ENCODE measurements at regions not wholly inside any gene's neighbourhood (a gene's known extent, or its start where the extent isn't known, plus 50 kb on each side); places are given as distances from the start of the nearest gene placed in this dataset.

GRCh38 chr2:15702452-15702851 is 110.8 kb downstream of the DDX1 start:
- Histone ChIP-seq H3K27me3 (ENCODE audit: control insufficient read depth, insufficient read depth, low read length) (no peaks in the 10 kb centered on the region), H3K4me1 (ENCODE audit: control insufficient read depth, insufficient read depth, low read length) (no peaks in the 10 kb centered on the region), H3K9me3 (ENCODE audit: control insufficient read depth, insufficient read depth, low read length) (no peaks in the 10 kb centered on the region), H3K9ac (ENCODE audit: low read depth, low read length) (no peak overlapping the region), H3K27ac (ENCODE audit: low read depth, low read length) (no peak overlapping the region), H3K36me3 (ENCODE audit: control insufficient read depth, insufficient read depth, low read length) (no peaks in the 10 kb centered on the region), H3K4me3 (ENCODE audit: low read depth, low read length) (no peak overlapping the region)

GRCh38 chr2:15703365-15703869 is 111.7 kb downstream of the DDX1 start:
- H3K27ac ChIP-seq (ENCODE audit: low read depth, low read length) = no peak overlapping the region
- H3K27me3 ChIP-seq (ENCODE audit: control insufficient read depth, insufficient read depth, low read length) = no peaks in the 10 kb centered on the region

GRCh38 chr2:15704086-15704787 is 112.6 kb downstream of the DDX1 start:
- no peaks in the 10 kb centered on the region for H3K9me3 ChIP-seq (ENCODE audit: control insufficient read depth, insufficient read depth, low read length)
- no peak overlapping the region for H3K4me3 ChIP-seq (ENCODE audit: low read depth, low read length)
- no peaks in the 10 kb centered on the region for H3K36me3 ChIP-seq (ENCODE audit: control insufficient read depth, insufficient read depth, low read length)
- H3K27ac ChIP-seq (ENCODE audit: low read depth, low read length) = no peak overlapping the region
- no peaks in the 10 kb centered on the region for H3K4me1 ChIP-seq (ENCODE audit: control insufficient read depth, insufficient read depth, low read length)
- no peaks in the 10 kb centered on the region for H3K27me3 ChIP-seq (ENCODE audit: control insufficient read depth, insufficient read depth, low read length)
- H3K9ac ChIP-seq (ENCODE audit: low read depth, low read length) = no peak overlapping the region

More at GRCh38 chr2:15703365-15703869, 111.7 kb downstream of the DDX1 start:
- Histone ChIP-seq H3K4me3 (ENCODE audit: low read depth, low read length) (no peak overlapping the region), H3K36me3 (ENCODE audit: control insufficient read depth, insufficient read depth, low read length) (no peaks in the 10 kb centered on the region), H3K4me1 (ENCODE audit: control insufficient read depth, insufficient read depth, low read length) (no peaks in the 10 kb centered on the region), H3K9me3 (ENCODE audit: control insufficient read depth, insufficient read depth, low read length) (no peaks in the 10 kb centered on the region), H3K9ac (ENCODE audit: low read depth, low read length) (no peak overlapping the region)

GRCh38 chr2:15704788-15705115 is 113.1 kb downstream of the DDX1 start:
- no peaks in the 10 kb centered on the region for H3K9me3 ChIP-seq (ENCODE audit: control insufficient read depth, insufficient read depth, low read length)
- no peak overlapping the region for H3K4me3 ChIP-seq (ENCODE audit: low read depth, low read length)
- no peak overlapping the region for H3K27ac ChIP-seq (ENCODE audit: low read depth, low read length)
- H3K36me3 ChIP-seq (ENCODE audit: control insufficient read depth, insufficient read depth, low read length) = no peaks in the 10 kb centered on the region
- no peak overlapping the region for H3K9ac ChIP-seq (ENCODE audit: low read depth, low read length)
- H3K4me1 ChIP-seq (ENCODE audit: control insufficient read depth, insufficient read depth, low read length) = no peaks in the 10 kb centered on the region
- no peaks in the 10 kb centered on the region for H3K27me3 ChIP-seq (ENCODE audit: control insufficient read depth, insufficient read depth, low read length)

- no peaks in the 10 kb centered on the region for H3K27me3 ChIP-seq (ENCODE audit: control insufficient read depth, insufficient read depth, low read length)
- no peak overlapping the region for H3K9ac ChIP-seq (ENCODE audit: low read depth, low read length)
- H3K9me3 ChIP-seq (ENCODE audit: control insufficient read depth, insufficient read depth, low read length) = no peaks in the 10 kb centered on the region
- H3K27ac ChIP-seq (ENCODE audit: low read depth, low read length) = no peak overlapping the region
- H3K4me1 ChIP-seq (ENCODE audit: control insufficient read depth, insufficient read depth, low read length) = no peaks in the 10 kb centered on the region
- no peak overlapping the region for H3K4me3 ChIP-seq (ENCODE audit: low read depth, low read length)
- no peaks in the 10 kb centered on the region for H3K36me3 ChIP-seq (ENCODE audit: control insufficient read depth, insufficient read depth, low read length)
Measured at GRCh38 chr2:15705310-15705709, 113.6 kb downstream of the DDX1 start.

GRCh38 chr2:15705839-15706386 is 114.2 kb downstream of the DDX1 start:
- H3K4me3 ChIP-seq (ENCODE audit: low read depth, low read length) = no peak overlapping the region

GRCh38 chr2:15706424-15706823 is 114.8 kb downstream of the DDX1 start:
- H3K4me3 ChIP-seq (ENCODE audit: low read depth, low read length) = no peak overlapping the region
- no peaks in the 10 kb centered on the region for H3K36me3 ChIP-seq (ENCODE audit: control insufficient read depth, insufficient read depth, low read length)
- no peaks in the 10 kb centered on the region for H3K9me3 ChIP-seq (ENCODE audit: control insufficient read depth, insufficient read depth, low read length)
- H3K4me1 ChIP-seq (ENCODE audit: control insufficient read depth, insufficient read depth, low read length) = no peaks in the 10 kb centered on the region
- no peaks in the 10 kb centered on the region for H3K27me3 ChIP-seq (ENCODE audit: control insufficient read depth, insufficient read depth, low read length)
- no peak overlapping the region for H3K9ac ChIP-seq (ENCODE audit: low read depth, low read length)
- H3K27ac ChIP-seq (ENCODE audit: low read depth, low read length) = no peak overlapping the region

More at GRCh38 chr2:15705839-15706386, 114.2 kb downstream of the DDX1 start:
- H3K27ac ChIP-seq (ENCODE audit: low read depth, low read length) = no peak overlapping the region
- no peaks in the 10 kb centered on the region for H3K36me3 ChIP-seq (ENCODE audit: control insufficient read depth, insufficient read depth, low read length)
- H3K9me3 ChIP-seq (ENCODE audit: control insufficient read depth, insufficient read depth, low read length) = no peaks in the 10 kb centered on the region
- no peaks in the 10 kb centered on the region for H3K27me3 ChIP-seq (ENCODE audit: control insufficient read depth, insufficient read depth, low read length)
- no peaks in the 10 kb centered on the region for H3K4me1 ChIP-seq (ENCODE audit: control insufficient read depth, insufficient read depth, low read length)
- H3K9ac ChIP-seq (ENCODE audit: low read depth, low read length) = no peak overlapping the region

GRCh38 chr2:15706986-15707632 is 115.4 kb downstream of the DDX1 start:
- Histone ChIP-seq H3K9ac (ENCODE audit: low read depth, low read length) (no peak overlapping the region), H3K27me3 (ENCODE audit: control insufficient read depth, insufficient read depth, low read length) (no peaks in the 10 kb centered on the region), H3K27ac (ENCODE audit: low read depth, low read length) (no peak overlapping the region), H3K9me3 (ENCODE audit: control insufficient read depth, insufficient read depth, low read length) (no peaks in the 10 kb centered on the region), H3K4me3 (ENCODE audit: low read depth, low read length) (no peak overlapping the region), H3K4me1 (ENCODE audit: control insufficient read depth, insufficient read depth, low read length) (no peaks in the 10 kb centered on the region), H3K36me3 (ENCODE audit: control insufficient read depth, insufficient read depth, low read length) (no peaks in the 10 kb centered on the region)

- Histone ChIP-seq H3K9ac (ENCODE audit: low read depth, low read length) (no peak overlapping the region), H3K4me3 (ENCODE audit: low read depth, low read length) (no peak overlapping the region), H3K27me3 (ENCODE audit: control insufficient read depth, insufficient read depth, low read length) (no peaks in the 10 kb centered on the region), H3K9me3 (ENCODE audit: control insufficient read depth, insufficient read depth, low read length) (no peaks in the 10 kb centered on the region), H3K27ac (ENCODE audit: low read depth, low read length) (no peak overlapping the region), H3K36me3 (ENCODE audit: control insufficient read depth, insufficient read depth, low read length) (no peaks in the 10 kb centered on the region), H3K4me1 (ENCODE audit: control insufficient read depth, insufficient read depth, low read length) (no peaks in the 10 kb centered on the region)
Measured at GRCh38 chr2:15708161-15708560, 116.5 kb downstream of the DDX1 start.

- Histone ChIP-seq H3K9me3 (ENCODE audit: control insufficient read depth, insufficient read depth, low read length) (no peaks in the 10 kb centered on the region), H3K27ac (ENCODE audit: low read depth, low read length) (no peak overlapping the region), H3K9ac (ENCODE audit: low read depth, low read length) (no peak overlapping the region), H3K27me3 (ENCODE audit: control insufficient read depth, insufficient read depth, low read length) (no peaks in the 10 kb centered on the region), H3K4me3 (ENCODE audit: low read depth, low read length) (no peak overlapping the region), H3K36me3 (ENCODE audit: control insufficient read depth, insufficient read depth, low read length) (no peaks in the 10 kb centered on the region), H3K4me1 (ENCODE audit: control insufficient read depth, insufficient read depth, low read length) (no peaks in the 10 kb centered on the region)
Measured at GRCh38 chr2:15708865-15709820, 117.5 kb downstream of the DDX1 start.
